ENCODE measurements at regions not wholly inside any gene's neighbourhood (a gene's known extent, or its start where the extent isn't known, plus 50 kb on each side); places are given as distances from the start of the nearest gene placed in this dataset.

DNA sequence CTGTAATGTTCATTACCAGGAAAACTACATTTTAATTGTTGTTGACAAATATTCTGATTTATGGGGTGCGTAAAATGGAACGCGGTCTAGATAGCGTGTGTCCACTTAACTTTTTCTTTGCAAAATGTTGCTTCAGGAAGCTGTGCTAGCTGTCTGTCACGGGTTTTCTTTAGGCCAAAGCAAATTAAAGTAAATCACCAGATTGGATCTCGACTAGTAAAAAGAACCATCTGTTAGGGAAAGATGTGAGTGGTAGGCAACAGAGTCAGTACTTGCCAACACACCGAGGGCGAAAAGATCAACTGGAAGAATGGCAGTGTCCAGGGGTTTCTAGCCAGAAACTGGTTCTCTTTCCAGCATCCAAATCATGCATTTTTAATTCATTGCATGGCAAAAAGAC is 404.9 kb upstream of the TMPO start:
- no peak for TF ChIP-seq POLR2A (IDR thresholded peaks at IDR 0.05; ENCODE audit: low read length)
- no peak for TF ChIP-seq GATA1 (IDR thresholded peaks at IDR 0.05; ENCODE audit: low read depth, low read length)
